Uterus (tissue), 3 donors: ENCODE measurements at regions not wholly inside any gene's neighbourhood (a gene's known extent, or its start where the extent isn't known, plus 50 kb on each side); places are given as distances from the start of the nearest gene placed in this dataset.

Experiments
- DNase-seq, 2 donors: peaks; one replicate each; pipeline ENCODE4 v3.0.0-alpha.2; 2019 to 2020
- H3K27ac ChIP-seq, 2 donors: fragments of 200-600 bp; sonication (generic); 1 replicate in 1 of 2; 2 replicates in 1 of 2; pipeline ENCODE4 v1.5.1; 2016 to 2018
- H3K27me3 ChIP-seq, 2 donors: fragments of 200-600 bp; sonication (generic); one replicate each; pipeline ENCODE4 v1.5.1; 2018 to 2019; ENCODE audit warnings: control low read depth in 1 of 2
- H3K36me3 ChIP-seq, 2 donors: fragments of 200-600 bp; sonication (generic); one replicate each; pipeline ENCODE4 v1.5.1; 2019; ENCODE audit warnings: control low read depth in 1 of 2
- H3K4me1 ChIP-seq, 2 donors: fragments of 200-600 bp; sonication (generic); one replicate each; pipeline ENCODE4 v1.5.1; 2018 to 2019; ENCODE audit warnings: control low read depth in 1 of 2
- H3K4me3 ChIP-seq, 2 donors: fragments of 200-600 bp; sonication (generic); 1 replicate in 1 of 2; 2 replicates in 1 of 2; pipeline ENCODE4 v1.5.1; 2018 to 2019; ENCODE audit warnings: mild to moderate bottlenecking in 1 of 2
- H3K9me3 ChIP-seq, 2 donors: fragments of 200-600 bp; sonication (generic); one replicate each; pipeline ENCODE4 v1.5.1; 2019; ENCODE audit warnings: control low read depth in 1 of 2
- CTCF ChIP-seq, 4 experiments: fragments of 200-600 bp in 2 of 4; fragments of 450-650 bp in 2 of 4; sonication (generic) in 2 of 4; IDR thresholded peaks; one replicate each; pipeline ENCODE4 v1.5.1; 2016 to 2019; ENCODE audit warnings: antibody characterized with exemption in 4 of 4, mild to moderate bottlenecking in 2 of 4, moderate library complexity in 1 of 4
- POLR2A ChIP-seq, 2 donors: fragments of 450-650 bp; IDR thresholded peaks; one replicate each; pipeline ENCODE4 v1.6.1; 2016; ENCODE audit warnings: antibody characterized with exemption in 2 of 2, mild to moderate bottlenecking in 1 of 2, moderate library complexity in 1 of 2
- intact Hi-C: fragments of 100-400 bp; cut with DNase I; formaldehyde crosslinking; loops from one replicate; pipeline ENCODE4 v1.15.1; 2023; ENCODE audit warnings: low total_unique reads
- donor health status: DM: yes; HTN: yes; CAD: no.

- no peak overlapping the region for H3K27ac ChIP-seq
- no peak for DNase-seq
- no peaks in the 10 kb centered on the region for H3K9me3 ChIP-seq
- no peaks in the 10 kb centered on the region for H3K27me3 ChIP-seq
- no peaks in the 10 kb centered on the region for H3K4me1 ChIP-seq
- intact Hi-C loops, result no loop called here
- H3K36me3 ChIP-seq, result no peaks in the 10 kb centered on the region
- H3K4me3 ChIP-seq, result no peak overlapping the region
- TF ChIP-seq CTCF (IDR thresholded peaks at IDR 0.05) (no peak), POLR2A (IDR thresholded peaks at IDR 0.05) (no peak)
Measured at GRCh38 chr1:187551061-187551460, 722.3 kb downstream of the PLA2G4A start.

GRCh38 chr1:187563191-187563590 is 734.4 kb downstream of the PLA2G4A start:
- no peak overlapping the region for H3K27ac ChIP-seq
- DNase-seq, result no peak
- H3K9me3 ChIP-seq, result no peaks in the 10 kb centered on the region
- no peaks in the 10 kb centered on the region for H3K36me3 ChIP-seq
- H3K27me3 ChIP-seq, result no peaks in the 10 kb centered on the region
- no peak overlapping the region for H3K4me3 ChIP-seq
- no peaks in the 10 kb centered on the region for H3K4me1 ChIP-seq
- intact Hi-C loops, result no loop called here
- TF ChIP-seq POLR2A (IDR thresholded peaks at IDR 0.05) (no peak), CTCF (IDR thresholded peaks at IDR 0.05) (no peak)

- Histone ChIP-seq H3K27ac (no peak overlapping the region), H3K4me3 (no peak overlapping the region), H3K4me1 (no peaks in the 10 kb centered on the region), H3K27me3 (no peaks in the 10 kb centered on the region), H3K36me3 (no peaks in the 10 kb centered on the region), H3K9me3 (no peaks in the 10 kb centered on the region)
- TF ChIP-seq CTCF (IDR thresholded peaks at IDR 0.05), result no peak
- TF ChIP-seq POLR2A (IDR thresholded peaks at IDR 0.05), result no peak
- intact Hi-C loops, result no loop called here
- DNase-seq, result no peak
Measured at GRCh38 chr1:187566354-187566753, 737.6 kb downstream of the PLA2G4A start.

- intact Hi-C loops, result no loop called here
- no peak overlapping the region for H3K27ac ChIP-seq
Measured at GRCh38 chr1:187568067-187568466, 739.3 kb downstream of the PLA2G4A start.

GRCh38 chr1:187570166-187570565 is 741.4 kb downstream of the PLA2G4A start:
- Histone ChIP-seq H3K9me3 (no peaks in the 10 kb centered on the region), H3K27me3 (no peaks in the 10 kb centered on the region), H3K4me1 (no peaks in the 10 kb centered on the region), H3K4me3 (no peak overlapping the region), H3K27ac (no peak overlapping the region), H3K36me3 (no peaks in the 10 kb centered on the region)
- no peak for DNase-seq
- intact Hi-C loops, result no loop called here
- no peak for TF ChIP-seq CTCF (IDR thresholded peaks at IDR 0.05)
- TF ChIP-seq POLR2A (IDR thresholded peaks at IDR 0.05), result no peak

More at GRCh38 chr1:187568067-187568466, 739.3 kb downstream of the PLA2G4A start:
- no peak for DNase-seq
- no peaks in the 10 kb centered on the region for H3K4me1 ChIP-seq
- no peaks in the 10 kb centered on the region for H3K9me3 ChIP-seq
- H3K36me3 ChIP-seq, result no peaks in the 10 kb centered on the region
- H3K27me3 ChIP-seq, result no peaks in the 10 kb centered on the region
- no peak overlapping the region for H3K4me3 ChIP-seq
- no peak for TF ChIP-seq POLR2A (IDR thresholded peaks at IDR 0.05)
- no peak for TF ChIP-seq CTCF (IDR thresholded peaks at IDR 0.05)
